ENCODE measurements at regions not wholly inside any gene's neighbourhood (a gene's known extent, or its start where the extent isn't known, plus 50 kb on each side); places are given as distances from the start of the nearest gene placed in this dataset.

DNA sequence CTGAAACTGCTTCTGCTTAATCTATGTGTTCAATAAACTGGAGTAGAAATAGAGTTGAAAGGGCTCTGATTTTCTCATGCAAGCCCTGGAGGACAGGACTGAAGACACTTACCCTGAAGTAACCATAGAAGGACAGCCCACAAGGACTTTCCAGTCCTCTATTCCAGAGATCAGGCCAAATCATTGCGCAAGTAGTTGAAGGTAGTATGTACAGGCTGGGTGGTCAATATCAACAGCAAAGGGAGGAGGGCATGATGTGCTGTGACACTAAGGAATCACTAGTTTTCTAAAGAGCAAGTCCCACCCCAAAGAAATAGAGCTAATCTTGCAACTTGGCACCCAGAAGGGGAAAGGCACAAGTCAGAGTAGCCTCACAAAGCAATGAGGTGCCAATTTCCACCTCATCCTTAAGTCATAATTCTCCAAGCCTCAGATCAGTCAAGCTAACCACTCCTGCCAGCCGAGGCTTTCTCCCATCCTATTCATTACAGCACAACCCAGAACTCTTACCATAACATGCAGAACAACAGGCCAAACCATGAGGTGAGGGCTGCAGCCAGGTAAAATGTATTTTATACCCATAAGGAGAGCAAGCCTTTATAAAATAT, 533.5 kb downstream of the TNS1 start:
- Histone ChIP-seq H3K36me3 (ENCODE audit: control insufficient read depth, insufficient read depth, low read length) (no peaks in the 10 kb centered on the region), H3K4me3 (ENCODE audit: low read length) (no peak overlapping the region), H3K9me3 (ENCODE audit: control insufficient read depth, low read length) (no peaks in the 10 kb centered on the region), H3K4me1 (ENCODE audit: control insufficient read depth, insufficient read depth, low read length) (no peaks in the 10 kb centered on the region), H3K27me3 (ENCODE audit: control insufficient read depth, insufficient read depth, low read length) (no peaks in the 10 kb centered on the region), H3K9ac (ENCODE audit: low read length) (no peak overlapping the region)

DNA sequence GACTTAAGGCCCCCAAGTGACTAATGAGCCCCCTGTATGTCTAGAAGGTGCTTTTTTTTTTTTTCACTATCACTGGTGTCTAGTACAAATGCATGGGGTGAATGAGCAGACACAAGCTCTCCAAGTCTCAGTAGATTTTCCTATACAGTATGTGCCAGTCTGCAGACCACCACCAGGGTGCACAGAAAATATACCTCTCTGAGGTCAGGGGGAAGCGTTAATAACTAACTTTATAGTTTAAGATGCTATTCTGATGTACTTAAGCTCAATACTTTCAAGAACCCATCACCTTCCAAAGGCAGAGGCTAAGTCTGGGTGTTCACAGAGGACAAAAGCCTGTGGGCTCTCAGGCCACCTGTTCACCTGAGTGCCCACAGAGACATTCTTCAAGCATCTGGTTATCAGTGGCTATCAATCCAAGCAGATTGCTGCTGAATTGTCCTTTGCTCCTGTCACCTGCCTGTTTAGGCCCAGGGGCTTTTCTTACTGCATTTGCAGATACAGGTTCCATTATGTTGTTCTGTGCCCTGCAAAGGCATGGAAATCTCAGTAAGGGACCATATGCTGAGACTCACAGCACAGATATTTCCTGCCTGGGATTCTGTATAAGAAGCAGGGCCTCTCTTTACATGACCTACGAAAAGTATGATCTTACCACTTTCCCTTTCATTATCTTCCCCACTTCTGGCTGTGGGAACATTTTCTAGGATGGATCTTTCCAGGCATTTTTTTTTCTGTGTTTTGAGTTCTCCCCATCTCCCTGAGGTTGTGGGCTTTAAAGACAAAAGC, 534.6 kb downstream of the TNS1 start:
- Histone ChIP-seq H3K27me3 (ENCODE audit: control insufficient read depth, insufficient read depth, low read length) (no peaks in the 10 kb centered on the region), H3K4me3 (ENCODE audit: low read length) (no peak overlapping the region), H3K4me1 (ENCODE audit: control insufficient read depth, insufficient read depth, low read length) (no peaks in the 10 kb centered on the region), H3K9me3 (ENCODE audit: control insufficient read depth, low read length) (no peaks in the 10 kb centered on the region), H3K36me3 (ENCODE audit: control insufficient read depth, insufficient read depth, low read length) (no peaks in the 10 kb centered on the region), H3K9ac (ENCODE audit: low read length) (no peak overlapping the region)

DNA sequence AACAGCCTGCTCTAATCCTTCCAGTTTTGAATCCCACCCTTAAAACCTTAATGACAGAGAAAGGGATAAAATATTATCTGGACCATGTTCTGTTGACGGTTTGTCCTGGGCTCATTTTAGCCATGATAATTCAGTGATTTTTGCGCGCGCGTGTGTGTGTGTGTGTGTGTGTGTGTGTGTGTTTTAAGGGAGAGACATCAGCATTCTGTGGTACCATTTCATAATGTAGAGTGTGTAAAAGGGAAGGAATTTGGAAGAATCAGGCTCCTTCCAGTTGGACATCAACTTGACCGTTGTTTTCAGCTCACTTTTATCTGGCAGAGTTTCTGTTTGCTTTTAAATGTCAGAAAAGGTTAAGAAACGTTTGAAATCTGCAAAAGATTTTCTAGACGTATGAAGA, 535.5 kb downstream of the TNS1 start:
- Histone ChIP-seq H3K27me3 (ENCODE audit: control insufficient read depth, insufficient read depth, low read length) (no peaks in the 10 kb centered on the region), H3K4me1 (ENCODE audit: control insufficient read depth, insufficient read depth, low read length) (no peaks in the 10 kb centered on the region), H3K9me3 (ENCODE audit: control insufficient read depth, low read length) (no peaks in the 10 kb centered on the region), H3K4me3 (ENCODE audit: low read length) (no peak overlapping the region), H3K36me3 (ENCODE audit: control insufficient read depth, insufficient read depth, low read length) (no peaks in the 10 kb centered on the region), H3K9ac (ENCODE audit: low read length) (no peak overlapping the region)

DNA sequence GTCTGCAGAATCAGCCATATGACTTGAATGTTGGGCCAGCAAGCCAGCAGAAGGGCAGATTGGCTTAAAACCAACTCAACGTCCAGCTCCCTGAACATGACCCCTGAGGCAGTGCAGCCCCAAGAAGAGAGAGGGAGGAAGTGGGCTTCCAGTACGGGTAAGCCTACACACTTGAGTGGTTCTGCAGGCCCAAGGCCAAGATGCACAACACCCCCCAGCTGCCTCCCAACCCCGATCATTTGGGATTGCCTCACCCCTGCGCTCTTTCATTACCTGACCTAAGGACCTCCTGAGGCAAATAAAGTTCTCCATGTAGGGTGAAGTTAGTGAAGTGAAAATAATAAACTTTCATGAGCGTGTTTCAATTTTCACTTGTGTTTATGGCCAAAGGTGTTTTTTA, 536.0 kb downstream of the TNS1 start:
- no peaks in the 10 kb centered on the region for H3K9me3 ChIP-seq (ENCODE audit: control insufficient read depth, low read length)
- H3K36me3 ChIP-seq (ENCODE audit: control insufficient read depth, insufficient read depth, low read length), result no peaks in the 10 kb centered on the region
- no peaks in the 10 kb centered on the region for H3K4me1 ChIP-seq (ENCODE audit: control insufficient read depth, insufficient read depth, low read length)
- no peak overlapping the region for H3K9ac ChIP-seq (ENCODE audit: low read length)
- H3K27me3 ChIP-seq (ENCODE audit: control insufficient read depth, insufficient read depth, low read length), result no peaks in the 10 kb centered on the region
- no peak overlapping the region for H3K4me3 ChIP-seq (ENCODE audit: low read length)

DNA sequence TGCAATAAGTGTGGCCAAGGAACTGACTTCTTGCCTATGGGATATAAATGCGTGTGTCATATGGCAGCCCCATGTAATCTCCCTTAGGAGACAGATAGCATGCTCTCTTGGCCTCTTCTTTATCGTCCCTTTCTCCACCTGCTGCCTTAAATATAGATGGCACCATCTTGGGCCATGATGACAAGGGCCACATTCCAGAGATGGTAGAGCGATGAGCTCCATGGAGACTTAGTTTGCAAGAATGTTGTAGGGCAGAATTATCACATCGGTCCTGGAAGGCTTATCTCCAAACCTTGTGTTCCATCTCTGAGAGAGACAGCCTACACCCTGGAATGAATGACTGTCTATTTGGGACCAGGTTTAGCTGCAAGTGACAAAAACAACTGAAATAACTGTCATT, 536.7 kb downstream of the TNS1 start:
- no peak overlapping the region for H3K9ac ChIP-seq (ENCODE audit: low read length)
- H3K36me3 ChIP-seq (ENCODE audit: control insufficient read depth, insufficient read depth, low read length), result no peaks in the 10 kb centered on the region
- H3K27me3 ChIP-seq (ENCODE audit: control insufficient read depth, insufficient read depth, low read length), result no peaks in the 10 kb centered on the region
- no peaks in the 10 kb centered on the region for H3K4me1 ChIP-seq (ENCODE audit: control insufficient read depth, insufficient read depth, low read length)
- no peaks in the 10 kb centered on the region for H3K9me3 ChIP-seq (ENCODE audit: control insufficient read depth, low read length)
- H3K4me3 ChIP-seq (ENCODE audit: low read length), result no peak overlapping the region

DNA sequence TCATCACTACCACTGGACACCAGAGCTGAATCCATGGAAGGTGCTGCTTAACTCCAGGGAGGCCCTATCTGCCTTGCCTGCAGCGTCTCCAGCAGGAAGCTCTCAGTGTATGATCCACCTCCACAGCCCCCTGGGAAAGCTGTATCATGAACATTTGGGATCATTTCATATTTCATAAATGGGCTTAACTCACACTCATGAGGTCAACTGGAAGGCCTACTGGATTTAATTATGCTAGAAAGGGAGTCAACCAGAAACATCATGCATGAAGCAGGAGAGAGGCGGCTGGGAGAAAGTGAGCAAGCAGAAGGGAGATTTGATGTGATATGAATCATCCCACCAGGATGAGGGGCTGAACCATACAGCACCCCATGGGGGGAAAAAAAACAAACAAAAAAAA, 537.7 kb downstream of the TNS1 start:
- Histone ChIP-seq H3K4me1 (ENCODE audit: control insufficient read depth, insufficient read depth, low read length) (no peaks in the 10 kb centered on the region), H3K36me3 (ENCODE audit: control insufficient read depth, insufficient read depth, low read length) (no peaks in the 10 kb centered on the region), H3K9ac (ENCODE audit: low read length) (no peak overlapping the region), H3K9me3 (ENCODE audit: control insufficient read depth, low read length) (no peaks in the 10 kb centered on the region), H3K4me3 (ENCODE audit: low read length) (no peak overlapping the region), H3K27me3 (ENCODE audit: control insufficient read depth, insufficient read depth, low read length) (no peaks in the 10 kb centered on the region)

DNA sequence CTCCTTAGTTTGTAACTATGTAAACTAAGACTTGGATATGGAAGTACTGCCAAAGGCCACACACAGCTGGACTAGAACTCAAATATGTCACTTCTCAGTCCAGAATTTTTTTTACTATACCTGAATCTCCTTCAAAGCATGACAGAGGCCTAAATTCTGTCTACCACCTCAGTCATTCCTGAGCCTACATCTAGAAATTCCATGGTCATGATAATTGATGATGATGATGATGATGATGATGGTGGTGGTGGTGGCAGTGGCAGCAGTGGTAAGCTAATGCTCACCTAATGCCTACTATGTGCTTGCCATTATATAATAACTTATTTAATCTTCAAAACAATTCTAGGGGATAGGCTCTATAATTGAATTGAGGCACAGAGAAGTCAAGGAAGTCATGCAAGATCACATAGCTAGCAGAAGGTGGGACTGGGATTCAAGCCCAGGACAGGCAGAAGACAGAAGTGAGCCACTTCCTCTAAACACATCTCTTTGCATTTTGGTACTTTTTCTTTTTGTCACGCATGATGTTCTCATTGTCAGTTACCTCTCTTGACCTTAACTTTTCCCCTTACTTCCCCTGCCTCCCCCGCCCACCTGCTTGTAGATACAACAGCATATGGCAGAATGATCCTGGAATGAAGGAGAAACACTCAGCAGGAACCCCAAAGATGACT, 539.3 kb downstream of the TNS1 start:
- H3K36me3 ChIP-seq (ENCODE audit: control insufficient read depth, insufficient read depth, low read length), result no peaks in the 10 kb centered on the region
- no peaks in the 10 kb centered on the region for H3K9me3 ChIP-seq (ENCODE audit: control insufficient read depth, low read length)
- no peak overlapping the region for H3K9ac ChIP-seq (ENCODE audit: low read length)
- H3K4me1 ChIP-seq (ENCODE audit: control insufficient read depth, insufficient read depth, low read length), result no peaks in the 10 kb centered on the region
- no peak overlapping the region for H3K4me3 ChIP-seq (ENCODE audit: low read length)
- no peaks in the 10 kb centered on the region for H3K27me3 ChIP-seq (ENCODE audit: control insufficient read depth, insufficient read depth, low read length)

DNA sequence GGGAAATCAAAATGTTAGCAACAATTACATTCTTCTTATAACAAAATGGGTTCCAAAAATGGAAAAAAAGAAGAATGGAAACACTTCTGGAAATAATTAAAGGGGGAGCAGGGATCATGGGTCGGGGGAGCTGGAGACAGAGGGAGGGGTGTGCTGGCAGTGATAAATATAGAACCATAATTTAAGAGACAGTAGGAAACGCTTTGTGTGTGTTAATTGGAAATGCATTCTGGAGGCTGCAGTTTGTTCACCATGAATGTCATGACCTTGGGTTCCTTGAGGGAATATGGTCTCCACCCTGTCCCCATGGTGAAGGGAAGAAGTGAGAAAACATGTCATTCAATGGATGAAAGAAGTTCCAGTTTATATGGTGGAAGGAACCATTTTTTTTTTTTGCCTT, 540.7 kb downstream of the TNS1 start:
- H3K9me3 ChIP-seq (ENCODE audit: control insufficient read depth, low read length), result no peaks in the 10 kb centered on the region
- no peak overlapping the region for H3K9ac ChIP-seq (ENCODE audit: low read length)
- H3K4me3 ChIP-seq (ENCODE audit: low read length), result no peak overlapping the region
- no peaks in the 10 kb centered on the region for H3K27me3 ChIP-seq (ENCODE audit: control insufficient read depth, insufficient read depth, low read length)
- no peaks in the 10 kb centered on the region for H3K4me1 ChIP-seq (ENCODE audit: control insufficient read depth, insufficient read depth, low read length)
- H3K36me3 ChIP-seq (ENCODE audit: control insufficient read depth, insufficient read depth, low read length), result no peaks in the 10 kb centered on the region

DNA sequence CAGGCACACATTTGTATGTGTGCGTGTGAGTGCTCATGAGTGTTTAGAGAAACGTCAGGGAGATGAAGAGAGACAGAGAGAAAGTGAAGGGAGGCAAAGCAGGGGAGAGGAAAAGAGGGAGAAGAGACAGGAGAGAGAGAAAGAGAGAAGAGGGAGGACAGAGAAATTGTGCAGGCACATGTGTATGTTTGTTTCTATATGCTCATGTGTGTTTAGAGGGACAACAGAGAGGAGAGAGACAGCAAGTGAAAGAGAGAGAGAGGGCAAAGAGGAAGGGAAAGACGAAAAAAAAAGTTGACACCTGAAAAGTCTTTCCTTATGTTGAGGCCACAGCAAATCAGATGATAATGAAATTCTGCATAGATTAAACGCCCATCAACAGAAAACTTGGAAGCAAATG, 541.1 kb downstream of the TNS1 start:
- Histone ChIP-seq H3K9ac (ENCODE audit: low read length) (no peak overlapping the region), H3K36me3 (ENCODE audit: control insufficient read depth, insufficient read depth, low read length) (no peaks in the 10 kb centered on the region), H3K4me3 (ENCODE audit: low read length) (no peak overlapping the region), H3K27me3 (ENCODE audit: control insufficient read depth, insufficient read depth, low read length) (no peaks in the 10 kb centered on the region), H3K4me1 (ENCODE audit: control insufficient read depth, insufficient read depth, low read length) (no peaks in the 10 kb centered on the region), H3K9me3 (ENCODE audit: control insufficient read depth, low read length) (no peaks in the 10 kb centered on the region)

DNA sequence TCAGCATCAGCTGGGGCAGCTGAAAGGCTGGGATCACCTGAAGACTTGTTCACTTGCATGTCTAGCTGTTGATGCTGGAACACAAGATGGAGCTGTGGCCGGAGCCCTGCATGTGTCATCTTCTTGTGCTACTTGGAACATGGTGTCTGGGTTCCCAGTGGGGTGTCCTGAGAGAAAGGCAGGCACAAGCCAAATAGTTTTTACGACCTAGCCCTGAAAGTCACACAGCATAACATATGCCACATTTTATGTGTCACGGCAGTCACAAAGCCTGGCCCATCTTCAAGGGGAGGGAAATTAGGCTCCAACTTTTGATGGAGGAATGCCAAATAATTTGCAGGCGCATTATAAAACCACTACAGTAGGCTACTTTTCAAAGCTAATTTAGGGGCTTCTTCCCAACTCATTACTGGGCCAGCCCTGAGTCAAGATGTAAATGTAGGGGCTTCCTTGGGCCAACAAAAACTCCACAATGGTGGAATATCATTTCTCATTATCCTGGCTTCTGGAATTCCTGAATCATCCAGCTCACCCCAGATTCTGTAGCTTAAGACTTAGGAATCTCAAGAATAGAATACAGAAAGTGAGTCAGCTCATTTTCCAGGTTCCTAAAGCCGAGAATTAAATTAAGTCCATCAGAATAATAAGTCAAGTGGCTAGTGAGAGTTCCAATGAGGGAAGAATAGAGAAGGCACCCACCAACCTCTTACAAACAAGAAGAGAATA, 543.0 kb downstream of the TNS1 start:
- Histone ChIP-seq H3K27me3 (ENCODE audit: control insufficient read depth, insufficient read depth, low read length) (no peaks in the 10 kb centered on the region), H3K9ac (ENCODE audit: low read length) (no peak overlapping the region), H3K36me3 (ENCODE audit: control insufficient read depth, insufficient read depth, low read length) (no peaks in the 10 kb centered on the region), H3K4me3 (ENCODE audit: low read length) (no peak overlapping the region), H3K9me3 (ENCODE audit: control insufficient read depth, low read length) (no peaks in the 10 kb centered on the region), H3K4me1 (ENCODE audit: control insufficient read depth, insufficient read depth, low read length) (no peaks in the 10 kb centered on the region)

DNA sequence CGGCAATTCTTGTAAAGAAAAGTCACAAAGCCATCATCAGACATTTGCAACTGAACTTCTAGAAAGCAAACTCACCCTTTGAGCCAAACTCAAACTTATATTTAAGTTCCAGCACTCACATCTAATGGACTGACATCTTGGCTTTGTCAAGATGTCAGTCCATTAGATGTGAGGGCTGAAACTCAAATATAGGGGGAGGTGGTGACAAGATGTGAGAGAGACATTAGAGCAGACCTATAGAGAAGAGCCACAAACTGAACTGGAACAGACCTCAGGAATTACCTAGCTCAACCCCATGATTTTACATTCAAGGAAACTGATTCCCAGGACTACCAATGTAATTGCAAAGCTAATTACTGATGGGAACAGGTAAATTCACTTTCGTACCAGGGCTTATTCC, 543.8 kb downstream of the TNS1 start:
- Histone ChIP-seq H3K27me3 (ENCODE audit: control insufficient read depth, insufficient read depth, low read length) (no peaks in the 10 kb centered on the region), H3K36me3 (ENCODE audit: control insufficient read depth, insufficient read depth, low read length) (no peaks in the 10 kb centered on the region), H3K4me3 (ENCODE audit: low read length) (no peak overlapping the region), H3K9me3 (ENCODE audit: control insufficient read depth, low read length) (no peaks in the 10 kb centered on the region), H3K9ac (ENCODE audit: low read length) (no peak overlapping the region), H3K4me1 (ENCODE audit: control insufficient read depth, insufficient read depth, low read length) (no peaks in the 10 kb centered on the region)

DNA sequence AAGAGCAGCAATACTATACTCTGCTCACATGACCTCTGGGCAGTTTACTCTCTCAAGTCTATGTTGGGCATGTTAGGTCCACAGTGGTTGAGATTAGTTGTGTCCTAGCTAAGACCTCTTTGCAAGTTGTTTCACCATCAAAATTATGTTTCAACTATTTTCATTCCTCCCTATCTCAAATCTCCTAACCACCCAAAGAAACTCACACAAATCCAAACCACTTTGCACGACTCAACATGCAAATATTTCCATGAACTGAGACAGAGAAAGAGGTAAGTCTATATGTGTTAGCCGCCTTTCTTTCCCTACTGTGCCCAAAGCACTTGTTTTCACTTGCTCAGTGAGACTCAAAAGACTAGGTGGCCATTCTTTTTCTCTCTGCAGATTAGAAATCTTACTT, 546.8 kb downstream of the TNS1 start:
- Histone ChIP-seq H3K9me3 (ENCODE audit: control insufficient read depth, low read length) (no peaks in the 10 kb centered on the region), H3K4me1 (ENCODE audit: control insufficient read depth, insufficient read depth, low read length) (no peaks in the 10 kb centered on the region), H3K4me3 (ENCODE audit: low read length) (no peak overlapping the region), H3K27me3 (ENCODE audit: control insufficient read depth, insufficient read depth, low read length) (no peaks in the 10 kb centered on the region), H3K36me3 (ENCODE audit: control insufficient read depth, insufficient read depth, low read length) (no peaks in the 10 kb centered on the region), H3K9ac (ENCODE audit: low read length) (no peak overlapping the region)
